Activated CD4-positive, alpha-beta T cell treated with anti-CD3 and anti-CD28 coated beads, Interleukin-2, amount 50 U/mL, for 4 hours (primary cell): ENCODE measurements at regions not wholly inside any gene's neighbourhood (a gene's known extent, or its start where the extent isn't known, plus 50 kb on each side); places are given as distances from the start of the nearest gene placed in this dataset.

ENCODE experiments used
- DNase-seq, 2 experiments: peaks; one replicate each; pipeline ENCODE4 v3.0.0-alpha.2; 2020

DNA sequence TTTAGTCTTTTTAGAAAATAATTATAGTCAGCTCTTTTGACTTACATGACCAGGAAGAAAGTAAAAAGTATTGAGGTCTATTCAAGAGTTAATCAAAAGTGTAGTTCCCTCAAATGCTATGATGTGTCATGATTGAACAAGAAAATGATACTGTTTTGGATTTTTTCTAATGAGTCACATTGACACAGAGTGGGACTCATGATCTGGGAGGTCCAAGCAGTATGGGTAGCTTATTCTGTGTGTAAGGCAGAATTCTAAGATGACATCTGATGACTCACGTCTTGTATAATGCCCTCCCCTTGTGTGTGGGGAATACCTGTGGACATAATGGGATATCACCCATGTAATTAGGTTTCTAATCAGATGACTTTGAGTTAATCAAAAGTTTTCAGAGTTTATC lies 178.1 kb upstream of the DDHD1 start:
- DNase-seq, result no peak

DNA sequence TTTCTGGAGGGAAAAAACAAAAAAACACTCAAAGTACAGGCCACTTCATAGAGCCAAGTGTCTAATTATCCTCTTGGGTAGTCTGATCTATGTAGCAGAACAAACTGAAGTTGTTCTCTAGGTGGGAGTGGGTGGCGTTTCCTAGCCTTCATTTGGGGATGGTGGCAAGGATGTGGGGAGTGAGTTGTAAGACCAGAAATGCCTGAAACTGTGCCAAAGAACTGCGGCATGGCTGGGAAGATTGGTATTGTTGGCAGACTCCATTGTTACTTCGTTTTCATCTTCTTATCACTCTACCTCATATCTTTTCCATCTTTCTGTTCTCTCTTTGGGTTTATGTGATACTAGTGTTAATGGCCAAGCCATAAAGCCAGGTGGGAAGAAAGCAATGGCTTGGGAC lies 177.3 kb upstream of the DDHD1 start:
- DNase-seq, result no peak

DNA sequence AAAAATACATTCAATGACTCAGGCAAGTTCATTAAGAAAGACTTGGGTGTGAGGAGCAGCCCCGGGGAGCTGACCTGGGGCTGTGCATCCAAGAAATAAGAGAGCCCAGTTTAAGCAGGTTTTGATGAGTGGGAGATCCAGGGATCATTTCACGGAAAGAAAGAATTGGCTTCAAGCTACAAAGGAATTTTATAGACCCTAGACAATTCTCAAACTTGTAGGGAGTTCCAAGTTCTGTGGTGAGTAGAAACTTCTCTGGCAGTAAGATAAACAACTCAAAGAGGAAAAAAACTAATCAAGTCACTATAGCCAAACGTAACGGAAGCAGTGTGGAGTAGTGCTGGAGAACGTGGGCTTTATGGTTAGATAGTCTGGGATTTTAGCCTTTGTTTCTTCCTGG lies 175.7 kb upstream of the DDHD1 start:
- no peak for DNase-seq

DNA sequence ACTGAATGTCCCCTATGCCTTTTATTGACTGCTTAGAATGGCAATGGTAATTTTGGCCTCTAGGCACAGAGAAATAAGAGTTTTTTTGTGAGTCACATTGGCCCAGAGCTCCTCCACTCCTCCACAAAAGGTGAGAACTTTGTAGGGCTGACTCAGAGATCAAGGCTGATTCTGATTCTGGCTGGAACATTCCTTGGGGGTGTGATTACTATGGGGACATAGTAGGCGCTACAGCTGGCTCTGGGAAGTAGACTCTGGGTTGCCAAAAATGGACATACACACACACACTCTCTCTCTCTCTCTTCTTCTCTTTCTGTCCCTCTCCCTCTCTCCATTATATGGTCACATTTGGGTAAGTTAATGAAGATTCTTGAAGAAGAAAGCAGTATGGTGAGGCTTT lies 174.6 kb upstream of the DDHD1 start:
- no peak for DNase-seq

DNA sequence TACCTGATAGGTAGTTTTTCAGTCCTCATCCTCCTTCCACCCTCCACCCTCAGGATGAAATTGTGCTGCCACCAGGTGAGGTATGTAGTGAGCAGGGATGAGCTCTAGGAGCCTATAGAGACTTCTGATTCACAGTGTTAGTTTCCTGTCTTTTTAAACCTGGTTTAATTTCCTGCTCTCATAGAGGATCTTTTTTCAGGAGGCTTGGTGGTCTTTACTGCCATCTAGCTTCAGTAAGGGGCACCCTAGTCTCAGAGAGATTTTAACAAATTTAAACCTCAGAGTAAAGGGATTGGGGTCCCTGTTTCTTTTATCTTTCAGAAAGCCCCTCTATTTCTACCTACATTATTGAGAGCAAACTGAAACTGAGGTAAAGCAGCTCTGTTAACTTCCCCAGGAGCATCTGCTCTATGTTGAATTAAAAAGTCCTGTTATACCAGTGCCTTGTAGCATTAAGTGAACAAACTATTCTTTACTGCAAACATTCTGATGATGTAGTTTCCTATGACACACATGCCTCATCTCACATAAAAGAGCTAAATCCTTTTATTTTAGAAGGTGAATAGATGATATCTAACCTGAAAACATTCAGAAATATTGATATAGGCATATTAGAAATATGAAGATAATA lies 172.2 kb upstream of the DDHD1 start:
- no peak for DNase-seq

DNA sequence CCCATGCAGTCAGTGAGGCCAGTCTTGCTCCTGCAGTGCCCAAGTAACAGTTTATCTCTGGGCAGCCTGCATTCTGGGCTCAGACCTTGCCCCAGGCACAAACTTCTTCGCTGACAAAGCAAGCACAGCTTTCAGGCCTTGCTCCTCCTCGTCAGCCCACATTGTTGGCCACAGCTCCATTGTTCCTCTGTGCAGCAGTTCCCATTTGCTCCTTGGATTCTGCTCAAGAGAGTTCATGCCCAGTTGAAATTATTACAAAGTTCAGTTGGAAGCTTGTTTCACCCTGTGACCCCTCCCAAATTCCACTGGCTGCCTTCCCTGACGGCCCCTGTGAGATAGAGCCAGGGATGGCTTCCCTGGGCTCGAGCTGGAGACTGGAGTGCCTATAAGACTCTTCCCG lies 163.4 kb upstream of the DDHD1 start:
- DNase-seq, result no peak

DNA sequence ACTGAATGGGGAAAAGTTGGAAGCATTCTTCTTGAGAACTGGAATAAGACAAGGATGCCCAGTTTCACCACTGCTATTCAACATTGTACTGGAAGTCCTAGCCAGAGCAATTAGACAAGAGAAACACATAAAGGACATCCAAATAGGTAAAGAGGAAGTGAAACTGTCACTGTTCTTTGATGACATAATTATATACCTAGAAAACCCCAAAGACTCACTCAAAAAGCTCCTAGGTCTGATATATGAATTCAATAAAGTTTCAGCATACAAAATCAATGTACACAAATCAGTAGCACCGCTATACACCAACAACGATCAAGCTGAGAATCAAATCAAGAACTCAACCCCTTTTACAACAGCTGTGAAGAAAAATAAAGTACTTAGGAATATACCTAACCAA lies 157.3 kb upstream of the DDHD1 start:
- DNase-seq, result no peak

DNA sequence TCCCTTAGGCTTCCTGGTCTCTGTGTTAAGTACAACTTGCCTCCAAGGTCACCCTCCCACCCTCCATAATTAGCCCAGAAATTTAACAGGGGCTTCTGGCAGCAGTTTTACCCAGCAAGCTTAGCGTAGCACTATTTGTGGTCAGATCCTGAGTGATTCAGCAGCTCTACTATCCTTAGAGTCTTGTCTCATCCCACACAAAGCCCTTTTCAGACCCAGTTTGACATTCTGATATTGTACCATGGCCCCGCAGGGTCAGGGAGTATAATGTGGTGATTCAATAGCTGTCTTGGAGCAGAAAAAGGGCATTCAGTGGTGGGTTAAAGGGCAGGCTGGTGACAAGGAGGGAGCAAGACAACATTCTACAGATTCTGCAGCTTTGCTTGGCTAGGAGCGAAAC lies 153.8 kb upstream of the DDHD1 start:
- no peak for DNase-seq

DNA sequence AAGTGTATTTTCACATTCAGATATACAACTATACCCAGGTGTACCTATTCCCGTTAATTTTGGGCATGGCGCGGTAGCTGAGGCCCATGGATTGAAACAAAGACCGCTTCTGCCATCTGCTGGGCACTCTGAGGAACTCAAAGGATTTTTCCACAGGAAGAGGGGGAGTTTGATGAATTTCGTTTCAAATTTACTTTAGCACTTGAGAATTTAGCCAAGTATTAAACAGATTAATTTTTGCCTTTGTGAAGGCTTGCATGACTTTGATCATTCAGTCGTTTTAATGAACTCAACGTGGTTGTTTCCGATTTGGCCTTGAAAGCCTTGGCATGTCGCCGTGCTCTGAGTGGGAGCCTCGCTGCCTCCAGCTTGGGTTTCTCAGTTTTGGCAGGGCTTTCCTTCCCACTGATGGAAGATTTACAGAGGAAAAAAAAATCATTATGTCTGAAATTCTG lies 153.2 kb upstream of the DDHD1 start:
- peak; percentile 12 to 26 for DNase-seq

DNA sequence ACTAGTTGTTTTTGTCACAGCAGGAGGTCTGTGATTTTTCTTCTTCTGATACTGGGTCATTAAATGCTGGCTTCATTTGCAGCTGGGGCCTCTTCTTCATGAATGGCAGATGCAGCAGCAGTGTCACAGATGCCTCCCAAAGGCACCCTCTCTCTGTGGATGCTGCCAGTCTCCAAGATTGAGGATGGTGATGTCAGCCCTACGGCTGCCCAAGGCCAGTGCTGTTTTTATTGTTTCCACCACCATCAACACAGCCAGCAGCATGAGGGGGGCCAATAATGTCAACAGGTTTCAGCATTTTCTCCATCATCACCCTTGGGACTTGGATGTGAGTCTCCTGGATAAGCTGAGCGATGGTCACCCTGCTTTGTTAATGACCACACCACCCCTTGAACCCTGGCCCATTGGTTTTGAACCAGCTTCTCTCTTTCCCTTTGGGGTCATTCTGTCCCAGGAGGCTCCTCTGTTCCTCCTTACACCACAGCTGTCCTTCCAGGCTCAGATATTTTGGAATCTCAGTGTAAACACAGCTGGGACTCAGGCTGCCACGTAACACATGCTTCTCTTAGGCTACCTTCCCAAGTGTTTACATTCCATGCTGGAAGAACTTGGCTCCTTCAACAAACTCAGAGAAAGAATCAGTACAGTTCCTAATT lies 151.7 kb upstream of the DDHD1 start:
- no peak for DNase-seq

DNA sequence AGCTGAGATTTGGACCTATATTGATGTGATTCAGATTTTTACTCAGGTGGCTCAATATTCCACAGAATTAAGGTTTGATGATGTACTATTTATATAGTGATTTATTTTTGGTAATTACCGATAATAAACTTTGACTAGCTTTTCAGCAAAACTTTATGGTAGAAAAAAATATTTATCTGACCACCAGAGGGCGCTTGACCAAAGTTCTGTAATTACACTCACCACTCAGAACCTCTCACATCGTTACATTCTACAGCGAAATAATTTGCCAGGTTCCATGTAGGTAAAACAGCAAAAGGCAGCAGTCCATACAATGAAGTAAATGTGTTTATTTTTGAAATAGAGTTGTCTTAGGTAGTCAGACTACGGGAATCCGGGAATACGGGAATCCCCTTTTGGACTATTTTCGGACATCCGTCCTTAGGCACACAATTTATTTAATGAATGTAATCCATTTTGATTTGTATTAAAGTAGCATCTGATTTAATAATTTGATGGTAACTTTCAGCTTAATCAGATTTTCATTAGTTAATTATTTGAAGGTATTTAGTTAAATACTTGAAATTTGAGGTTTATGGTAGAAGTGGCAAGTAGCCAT lies 143.0 kb upstream of the DDHD1 start:
- no peak for DNase-seq

DNA sequence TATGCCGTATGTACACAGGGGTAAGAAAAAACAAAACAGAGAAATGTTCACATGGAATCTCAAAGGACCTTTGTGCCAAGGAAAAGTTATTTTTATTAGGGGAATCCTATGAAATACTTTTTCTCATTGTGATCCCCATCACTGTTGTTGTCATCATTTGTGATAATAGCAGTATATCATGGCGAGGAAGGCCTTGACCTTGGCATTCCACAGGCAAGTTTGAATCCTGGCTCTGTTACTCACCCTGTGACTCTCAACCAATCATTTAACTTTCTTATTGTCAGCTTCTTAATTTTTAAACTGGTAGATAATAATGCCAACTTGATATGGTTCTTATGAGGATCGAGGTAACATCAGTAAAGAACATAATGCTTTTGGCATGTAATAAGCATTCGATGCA lies 142.2 kb upstream of the DDHD1 start:
- DNase-seq, result no peak

DNA sequence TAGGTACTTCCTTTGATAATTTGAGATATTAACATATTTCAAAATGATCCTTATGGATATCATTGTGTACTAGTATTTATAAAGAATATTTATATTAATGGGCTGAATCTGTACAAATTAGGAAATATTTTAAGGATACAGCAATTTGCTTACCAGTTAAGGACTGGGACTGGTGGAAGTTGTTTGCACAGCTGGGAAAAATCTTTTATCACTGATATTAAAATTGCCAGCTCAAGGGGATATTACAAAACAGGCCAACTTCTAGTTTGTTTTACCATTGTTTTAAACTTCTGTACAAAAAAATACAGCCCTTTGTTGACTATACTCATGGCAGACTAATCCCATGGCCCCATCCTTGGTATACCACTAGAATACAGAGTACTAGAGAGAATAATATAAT lies 133.2 kb upstream of the DDHD1 start:
- DNase-seq, result no peak

DNA sequence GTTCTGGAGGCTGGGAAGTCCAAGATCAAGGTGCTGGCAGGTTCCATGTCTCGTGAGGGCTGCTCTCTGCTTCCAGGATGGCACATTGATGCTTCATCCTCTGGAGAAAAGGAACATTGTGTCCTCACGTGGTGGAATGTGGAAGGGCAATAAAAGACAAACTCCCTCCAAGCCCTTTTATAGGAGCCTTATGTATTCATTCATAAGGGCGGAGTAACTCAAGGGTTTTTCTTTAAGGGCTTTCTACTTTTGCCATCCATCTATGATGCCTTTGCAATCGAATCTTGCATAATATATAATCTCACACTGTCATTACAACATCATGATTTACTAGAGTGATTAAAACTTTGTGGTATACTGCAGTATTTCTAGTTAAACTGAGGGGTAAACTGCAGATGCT lies 132.7 kb upstream of the DDHD1 start:
- DNase-seq, result no peak

DNA sequence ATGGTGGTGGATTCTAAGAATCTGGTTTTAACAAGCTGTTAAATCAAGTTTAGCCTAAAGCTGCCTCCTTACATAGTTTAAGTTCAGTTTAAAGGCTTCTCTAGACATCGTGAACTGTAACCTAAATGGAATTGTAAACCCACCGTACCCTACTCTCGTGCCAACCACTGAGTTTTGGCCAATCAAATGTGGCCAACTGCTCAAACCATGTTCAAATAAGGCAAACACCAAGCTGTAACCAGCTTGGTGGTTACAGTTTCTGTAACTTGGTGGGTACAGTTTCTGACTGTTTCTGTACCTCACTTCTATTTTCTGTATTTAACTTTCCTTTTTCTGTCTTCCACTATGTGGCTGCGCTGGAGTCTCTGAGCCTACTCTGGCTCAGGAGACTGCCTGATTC lies 131.9 kb upstream of the DDHD1 start:
- no peak for DNase-seq

DNA sequence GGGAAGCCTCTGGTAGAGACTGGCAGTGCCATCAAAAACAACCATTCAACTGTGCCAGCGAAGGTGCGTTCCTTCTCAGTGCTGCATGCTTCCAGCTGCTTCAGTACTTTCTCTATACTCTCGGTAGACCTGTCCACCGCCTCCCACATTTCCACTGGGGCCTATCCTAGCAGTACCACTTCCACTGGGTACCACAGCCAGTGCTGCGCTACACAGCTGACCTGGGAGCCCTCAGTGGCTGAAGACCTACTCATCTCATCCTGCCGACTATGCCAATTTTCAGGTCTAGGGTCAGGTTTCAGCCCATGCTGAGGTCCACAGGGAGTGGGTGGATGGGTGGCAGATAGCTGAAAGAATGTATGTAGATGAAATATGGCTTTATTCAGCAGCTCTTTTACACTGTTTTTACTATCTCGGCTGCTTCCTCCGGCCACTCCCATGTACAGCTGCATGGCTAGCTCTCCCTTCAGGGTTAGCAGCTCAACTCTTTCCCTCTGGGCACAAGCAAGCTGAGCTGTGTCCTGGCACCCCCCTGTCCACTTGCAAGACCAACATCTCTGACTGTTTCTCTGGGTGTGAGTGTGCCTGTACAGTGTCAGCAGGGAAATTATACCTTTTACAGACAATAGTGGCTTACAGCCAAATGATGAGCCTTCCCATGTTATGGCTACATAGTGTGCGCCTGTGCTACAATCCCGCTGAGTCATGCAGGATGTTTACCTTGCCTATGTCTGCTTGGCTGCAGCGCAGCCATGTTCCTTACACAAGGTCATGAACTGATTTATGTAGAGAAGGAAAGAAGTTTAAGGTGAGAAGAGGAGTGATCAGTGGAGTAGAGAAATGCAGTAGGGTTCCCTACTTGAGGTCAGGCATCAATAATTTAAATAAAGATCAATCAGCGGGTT lies 125.7 kb upstream of the DDHD1 start:
- no peak for DNase-seq

DNA sequence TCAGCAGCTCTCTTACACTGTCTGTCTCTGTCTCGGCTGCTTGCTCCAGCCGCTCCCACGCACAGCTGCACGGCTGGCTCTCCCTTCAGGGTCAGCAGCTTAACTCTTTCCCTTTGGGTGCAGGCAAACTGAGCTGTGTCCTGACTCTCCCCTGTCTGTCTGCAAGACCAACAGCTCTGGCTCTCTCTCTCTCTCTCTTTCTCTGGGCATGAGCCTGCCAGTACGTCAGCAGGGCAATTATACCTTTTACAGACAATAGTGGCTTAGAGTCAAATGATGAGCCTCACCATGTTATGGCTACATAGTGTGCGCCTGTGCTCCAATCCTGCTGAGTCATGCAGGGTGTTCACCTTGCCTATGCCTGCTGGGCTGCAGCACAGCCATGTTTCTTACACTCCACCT lies 120.5 kb upstream of the DDHD1 start:
- no peak for DNase-seq

DNA sequence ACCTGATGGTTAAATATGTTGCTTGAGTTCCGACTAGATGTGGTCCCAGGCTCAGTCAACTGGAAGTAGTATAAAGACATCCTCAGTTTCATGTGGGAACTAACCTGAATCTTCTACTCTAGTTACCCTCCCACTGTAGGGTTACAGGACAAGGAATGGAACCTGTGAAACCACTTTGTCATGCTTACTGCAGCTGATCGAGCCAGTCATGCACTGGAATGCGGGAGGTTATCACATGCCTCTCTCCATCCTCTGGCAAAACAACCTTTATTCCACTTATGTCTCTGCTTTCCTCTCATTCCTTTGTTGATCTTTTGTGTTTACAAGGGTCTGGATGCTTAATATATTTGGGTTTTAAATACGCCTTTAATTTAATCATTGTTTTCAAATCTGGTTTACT lies 111.9 kb upstream of the DDHD1 start:
- DNase-seq, result no peak

DNA sequence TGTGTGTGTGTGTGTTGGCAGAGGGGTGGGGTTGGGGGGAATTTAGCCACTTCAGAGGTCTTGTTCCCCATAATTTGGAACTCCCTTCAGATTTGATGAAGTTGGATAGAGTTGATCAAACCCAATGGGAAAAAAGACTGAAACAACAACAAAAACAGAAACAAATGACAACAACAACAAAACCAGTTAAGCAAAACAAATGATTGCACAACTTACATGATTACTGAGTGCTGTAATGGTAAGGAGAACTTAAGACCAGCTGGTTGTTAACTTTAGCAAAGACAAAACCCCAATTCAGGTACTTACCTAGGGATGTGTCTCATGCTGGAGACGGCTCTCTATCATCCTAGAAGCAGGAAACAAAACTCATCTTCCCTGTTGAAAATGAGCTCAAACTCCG lies 107.8 kb upstream of the DDHD1 start:
- DNase-seq, result no peak

DNA sequence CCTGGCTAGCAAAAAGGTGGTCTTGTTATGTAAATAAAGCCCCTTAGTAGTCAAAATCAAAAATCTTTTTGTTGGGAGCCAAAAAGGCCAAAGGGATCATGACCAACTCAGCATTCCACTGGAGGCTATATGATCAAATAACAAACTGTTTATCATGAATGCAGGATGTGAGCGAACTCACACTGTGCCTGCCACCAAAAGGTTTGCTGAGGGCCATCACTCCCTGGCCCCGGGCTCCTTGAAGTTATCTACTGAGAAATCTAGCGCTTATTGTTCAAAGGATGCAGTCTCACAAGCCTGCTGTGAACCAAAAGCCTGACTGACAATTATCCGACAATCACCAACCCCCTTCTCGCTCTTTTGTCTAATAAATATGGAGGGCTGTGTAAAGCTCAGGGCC lies 107.2 kb upstream of the DDHD1 start:
- DNase-seq, result no peak

DNA sequence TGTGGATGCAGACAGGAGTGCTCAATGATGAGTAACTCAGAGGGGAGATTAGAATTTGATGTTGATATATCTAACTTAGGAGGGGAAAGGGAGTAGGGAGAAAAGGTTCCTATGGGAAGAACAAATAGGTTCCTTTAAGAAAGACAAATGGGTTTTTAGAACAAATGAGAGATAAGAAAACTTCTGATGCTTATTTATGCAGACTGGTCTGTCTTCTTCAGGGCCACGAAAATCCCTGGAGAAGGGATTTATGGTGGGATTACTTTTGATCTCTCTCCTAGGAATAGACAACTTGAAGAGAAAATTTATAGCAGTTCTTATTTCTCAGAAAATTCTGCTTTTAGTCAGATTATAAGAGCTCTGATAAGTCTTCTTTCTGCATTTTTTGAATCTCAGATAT lies 99.0 kb upstream of the DDHD1 start:
- DNase-seq, result no peak

DNA sequence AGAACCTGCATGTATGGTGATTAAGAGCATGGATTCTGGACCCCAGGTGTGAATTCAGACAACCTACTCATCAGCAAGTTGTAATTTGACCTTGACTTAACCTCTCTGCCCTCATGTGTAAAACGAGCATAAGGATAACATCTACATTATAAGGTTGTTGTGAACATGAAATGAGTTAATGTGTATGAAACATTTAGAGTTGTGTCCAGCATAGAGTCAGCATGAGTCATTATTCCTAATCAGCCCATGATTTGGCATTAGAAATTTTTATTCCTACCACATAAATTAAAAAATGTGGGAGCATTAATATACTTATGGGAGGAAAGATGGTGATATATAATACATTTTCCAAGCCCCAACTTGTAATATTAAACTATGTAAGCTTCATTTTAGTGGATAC lies 95.9 kb upstream of the DDHD1 start:
- no peak for DNase-seq

DNA sequence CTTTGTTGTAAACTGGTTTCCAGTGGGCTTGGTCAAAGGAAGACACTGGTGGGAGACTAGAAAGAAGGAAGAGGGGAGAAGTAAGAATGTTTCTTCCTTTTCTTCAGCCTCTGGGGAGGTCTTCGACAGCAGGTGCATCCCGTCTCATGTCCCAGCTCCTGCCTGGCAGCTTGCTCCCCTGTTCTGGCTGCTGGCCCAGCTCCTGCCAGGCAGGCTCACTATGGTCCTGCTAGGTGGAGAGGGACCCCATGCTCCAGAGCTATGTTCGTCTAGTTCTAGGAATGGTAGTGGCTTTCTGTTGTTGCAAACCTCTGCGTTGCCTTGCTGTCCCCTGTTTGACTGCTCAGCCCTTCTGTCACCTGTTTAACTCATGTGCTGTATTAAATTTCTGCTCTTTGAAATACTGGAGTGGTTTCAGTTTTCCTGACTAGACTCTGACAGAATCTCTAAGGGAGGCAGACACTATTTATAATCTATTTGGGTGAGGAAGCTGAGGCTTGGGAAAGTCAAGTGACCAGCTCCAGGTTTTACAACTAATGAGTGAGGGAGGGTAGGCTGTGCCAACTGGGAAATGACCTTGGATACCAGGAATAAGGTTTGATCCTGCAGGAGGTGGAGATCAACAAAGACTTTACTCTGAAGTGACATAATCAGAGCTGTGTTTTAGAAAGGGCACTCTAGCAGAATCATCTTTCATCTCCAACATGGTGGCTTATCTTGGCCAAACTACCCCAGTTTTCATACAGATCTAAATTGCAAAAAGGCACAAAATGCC lies 94.7 kb upstream of the DDHD1 start:
- DNase-seq, result no peak
